C4-2B (cell line): ENCODE measurements at regions not wholly inside any gene's neighbourhood (a gene's known extent, or its start where the extent isn't known, plus 50 kb on each side); places are given as distances from the start of the nearest gene placed in this dataset.

Source experiments
- ZFX ChIP-seq: fragments of 450-650 bp; IDR thresholded peaks from 2 replicates; pipeline ENCODE4 v1.6.1; 2017
- TF ChIP-seq, protein P1 (sequence below): fragments of 450-650 bp; conservative IDR thresholded peaks from 2 replicates; pipeline ENCODE4 v1.5.1; 2017; ENCODE audit warnings: mild to moderate bottlenecking

GRCh38 chr3:72590732-72591221, 257.5 kb downstream of the SHQ1 start:
- TF ChIP-seq, protein P1, sequence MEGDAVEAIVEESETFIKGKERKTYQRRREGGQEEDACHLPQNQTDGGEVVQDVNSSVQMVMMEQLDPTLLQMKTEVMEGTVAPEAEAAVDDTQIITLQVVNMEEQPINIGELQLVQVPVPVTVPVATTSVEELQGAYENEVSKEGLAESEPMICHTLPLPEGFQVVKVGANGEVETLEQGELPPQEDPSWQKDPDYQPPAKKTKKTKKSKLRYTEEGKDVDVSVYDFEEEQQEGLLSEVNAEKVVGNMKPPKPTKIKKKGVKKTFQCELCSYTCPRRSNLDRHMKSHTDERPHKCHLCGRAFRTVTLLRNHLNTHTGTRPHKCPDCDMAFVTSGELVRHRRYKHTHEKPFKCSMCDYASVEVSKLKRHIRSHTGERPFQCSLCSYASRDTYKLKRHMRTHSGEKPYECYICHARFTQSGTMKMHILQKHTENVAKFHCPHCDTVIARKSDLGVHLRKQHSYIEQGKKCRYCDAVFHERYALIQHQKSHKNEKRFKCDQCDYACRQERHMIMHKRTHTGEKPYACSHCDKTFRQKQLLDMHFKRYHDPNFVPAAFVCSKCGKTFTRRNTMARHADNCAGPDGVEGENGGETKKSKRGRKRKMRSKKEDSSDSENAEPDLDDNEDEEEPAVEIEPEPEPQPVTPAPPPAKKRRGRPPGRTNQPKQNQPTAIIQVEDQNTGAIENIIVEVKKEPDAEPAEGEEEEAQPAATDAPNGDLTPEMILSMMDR = no peak
- no peak for TF ChIP-seq ZFX
